Erythroblast (primary cell): ENCODE measurements at regions not wholly inside any gene's neighbourhood (a gene's known extent, or its start where the extent isn't known, plus 50 kb on each side); places are given as distances from the start of the nearest gene placed in this dataset.

Source experiments
- DNase-seq, 2 experiments: peaks; one replicate each; lab custom pipeline; 2025; lab: John Stamatoyannopoulos, UW
- GATA1 ChIP-seq: IDR thresholded peaks from 2 replicates; pipeline ENCODE4 v1.6.1; 2011; ENCODE audit warnings: low read depth, mild to moderate bottlenecking, control low read depth, low read length, moderate library complexity
- POLR2A ChIP-seq: IDR thresholded peaks from 2 replicates; pipeline ENCODE4 v1.6.1; 2011; ENCODE audit warnings: mild to moderate bottlenecking, low read length

GRCh38 chr1:213324859-213325258, 273.8 kb downstream of the RPS6KC1 start:
- no peak for TF ChIP-seq GATA1
- no peak for TF ChIP-seq POLR2A
- no peak for DNase-seq

GRCh38 chr1:213325482-213325881, 274.4 kb downstream of the RPS6KC1 start:
- no peak for DNase-seq
- no peak for TF ChIP-seq POLR2A

- TF ChIP-seq POLR2A (no peak), GATA1 (no peak)
- no peak for DNase-seq
These were observed 275.4 kb downstream of the RPS6KC1 start for GRCh38 chr1:213326281-213327016.

- no peak for DNase-seq
- no peak for TF ChIP-seq GATA1
- no peak for TF ChIP-seq POLR2A
These were observed 276.1 kb downstream of the RPS6KC1 start for GRCh38 chr1:213327017-213327667.

GRCh38 chr1:213329406-213330008, 278.5 kb downstream of the RPS6KC1 start:
- no peak for DNase-seq
- TF ChIP-seq GATA1 (no peak), POLR2A (no peak)

GRCh38 chr1:213330281-213330680, 279.2 kb downstream of the RPS6KC1 start:
- no peak for DNase-seq
- no peak for TF ChIP-seq POLR2A
- TF ChIP-seq GATA1 = no peak

- TF ChIP-seq POLR2A = no peak
- TF ChIP-seq GATA1 = no peak
- DNase-seq = no peak
These were observed 280.7 kb downstream of the RPS6KC1 start for GRCh38 chr1:213331631-213332175.

- DNase-seq = no peak
- TF ChIP-seq GATA1 (no peak), POLR2A (no peak)
These were observed 281.4 kb downstream of the RPS6KC1 start for GRCh38 chr1:213332491-213332890.

GRCh38 chr1:213333121-213333520, 282.1 kb downstream of the RPS6KC1 start:
- no peak for TF ChIP-seq GATA1
- TF ChIP-seq POLR2A = no peak
- no peak for DNase-seq

- DNase-seq = no peak
- TF ChIP-seq GATA1 (no peak), POLR2A (no peak)
These were observed 284.0 kb downstream of the RPS6KC1 start for GRCh38 chr1:213335084-213335483.

- TF ChIP-seq GATA1 (no peak), POLR2A (no peak)
- no peak for DNase-seq
These were observed 286.1 kb downstream of the RPS6KC1 start for GRCh38 chr1:213337025-213337678.

- DNase-seq = no peak
- TF ChIP-seq POLR2A (no peak), GATA1 (no peak)
These were observed 289.6 kb downstream of the RPS6KC1 start for GRCh38 chr1:213340593-213340992.

GRCh38 chr1:213345621-213346020, 294.6 kb downstream of the RPS6KC1 start:
- no peak for DNase-seq
- TF ChIP-seq GATA1 (no peak), POLR2A (no peak)
